Mucosa of rectum (tissue), 2 donors: ENCODE measurements at regions not wholly inside any gene's neighbourhood (a gene's known extent, or its start where the extent isn't known, plus 50 kb on each side); places are given as distances from the start of the nearest gene placed in this dataset.
A peak's percentile ranks its signal among the peaks of the same experiment; 100 is the strongest.

Experiments used
- H3K27ac ChIP-seq, 2 donors: one replicate each; pipeline ENCODE4 v1.7.0; 2013; ENCODE audit warnings: inconsistent platforms in 2 of 2, low read depth in 2 of 2, low read length in 2 of 2
- H3K27me3 ChIP-seq, 2 donors: one replicate each; pipeline ENCODE4 v1.7.0; 2013; ENCODE audit warnings: low read length in 2 of 2; ENCODE audit not compliant: control insufficient read depth in 2 of 2, insufficient read depth in 2 of 2
- H3K36me3 ChIP-seq, 2 donors: one replicate each; pipeline ENCODE4 v1.7.0; 2013; ENCODE audit warnings: low read length in 2 of 2; ENCODE audit not compliant: control insufficient read depth in 2 of 2, insufficient read depth in 2 of 2
- H3K4me1 ChIP-seq, 2 donors: one replicate each; pipeline ENCODE4 v1.7.0; 2013; ENCODE audit warnings: low read length in 2 of 2, mild to moderate bottlenecking in 1 of 2; ENCODE audit not compliant: control insufficient read depth in 2 of 2, insufficient read depth in 2 of 2
- H3K4me3 ChIP-seq, 2 donors: one replicate each; pipeline ENCODE4 v1.7.0; 2013; ENCODE audit warnings: low read length in 2 of 2
- H3K9ac ChIP-seq, 2 donors: one replicate each; pipeline ENCODE4 v1.7.0; 2013; ENCODE audit warnings: low read length in 2 of 2, low read depth in 1 of 2, mild to moderate bottlenecking in 1 of 2
- H3K9me3 ChIP-seq, 2 donors: one replicate each; pipeline ENCODE4 v1.7.0; 2013; ENCODE audit warnings: low read length in 2 of 2; ENCODE audit not compliant: control insufficient read depth in 2 of 2
- donor health status: healthy.
- donor health status: Normal muscosa, but diverticular disease.

- no peaks in the 10 kb centered on the region for H3K36me3 ChIP-seq
- H3K27me3 ChIP-seq: no peaks in the 10 kb centered on the region
- H3K9me3 ChIP-seq: no peaks in the 10 kb centered on the region
- no peak overlapping the region for H3K27ac ChIP-seq
- H3K4me1 ChIP-seq: peaks cover 38 to 71% of the 10 kb centered on the region in 2 donors
- no peak overlapping the region for H3K9ac ChIP-seq
- H3K4me3 ChIP-seq: no peak overlapping the region
Measured at GRCh38 chr16:85333337-85333736, 221.1 kb upstream of the CIBAR2 start.

DNA sequence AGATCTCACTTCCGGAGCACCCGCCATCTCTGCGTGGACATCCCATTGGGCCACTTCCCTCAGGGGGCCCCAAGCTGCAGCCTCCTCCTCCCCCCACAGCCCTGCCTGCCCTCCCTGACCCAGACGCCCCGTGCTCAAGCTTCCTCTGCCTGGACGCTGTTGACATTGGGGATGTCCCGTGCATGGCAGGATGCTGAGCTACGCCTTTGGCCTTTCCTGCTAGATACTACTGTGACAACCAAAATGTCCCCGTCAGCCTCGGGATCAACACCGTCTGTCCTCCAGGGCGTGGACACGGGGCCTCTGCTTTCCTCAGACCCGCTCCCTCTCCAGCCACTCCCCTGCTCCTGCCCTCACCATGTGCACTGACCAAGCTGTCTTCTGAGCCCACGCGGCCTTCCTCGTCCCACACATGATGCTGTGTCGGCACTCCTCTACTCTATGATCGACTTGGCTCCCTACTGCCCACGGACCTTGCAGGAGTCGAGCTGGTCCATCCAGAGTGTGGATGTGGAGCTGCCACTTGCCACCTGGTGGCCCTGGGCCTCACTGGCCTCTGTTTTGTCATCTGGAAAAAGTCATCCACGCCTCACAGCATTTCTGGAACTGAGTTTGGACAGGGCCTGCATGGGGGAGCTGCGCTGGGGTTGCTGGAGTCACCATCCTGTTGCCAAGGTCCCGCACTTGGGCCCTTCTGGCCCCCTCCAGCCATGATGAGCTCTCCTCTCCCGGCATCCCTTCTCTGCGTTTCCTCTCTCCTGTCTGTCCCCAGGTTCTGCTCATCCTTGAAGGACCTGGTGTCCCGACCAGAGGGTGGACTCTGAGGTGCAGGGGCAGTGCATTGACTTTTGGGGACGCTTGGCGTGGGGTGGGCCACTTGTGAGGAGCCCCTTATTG is 221.7 kb upstream of the CIBAR2 start:
- H3K27ac ChIP-seq: peak overlapping the region; percentile 90 to 92
- H3K9me3 ChIP-seq: no peaks in the 10 kb centered on the region
- H3K4me3 ChIP-seq: peak overlapping the region in 1 of 2 donors; percentile 43
- H3K27me3 ChIP-seq: no peaks in the 10 kb centered on the region
- H3K36me3 ChIP-seq: no peaks in the 10 kb centered on the region
- H3K9ac ChIP-seq: peak overlapping the region in 1 of 2 donors; percentile 68
- H3K4me1 ChIP-seq: peaks cover 37 to 65% of the 10 kb centered on the region in 2 donors

DNA sequence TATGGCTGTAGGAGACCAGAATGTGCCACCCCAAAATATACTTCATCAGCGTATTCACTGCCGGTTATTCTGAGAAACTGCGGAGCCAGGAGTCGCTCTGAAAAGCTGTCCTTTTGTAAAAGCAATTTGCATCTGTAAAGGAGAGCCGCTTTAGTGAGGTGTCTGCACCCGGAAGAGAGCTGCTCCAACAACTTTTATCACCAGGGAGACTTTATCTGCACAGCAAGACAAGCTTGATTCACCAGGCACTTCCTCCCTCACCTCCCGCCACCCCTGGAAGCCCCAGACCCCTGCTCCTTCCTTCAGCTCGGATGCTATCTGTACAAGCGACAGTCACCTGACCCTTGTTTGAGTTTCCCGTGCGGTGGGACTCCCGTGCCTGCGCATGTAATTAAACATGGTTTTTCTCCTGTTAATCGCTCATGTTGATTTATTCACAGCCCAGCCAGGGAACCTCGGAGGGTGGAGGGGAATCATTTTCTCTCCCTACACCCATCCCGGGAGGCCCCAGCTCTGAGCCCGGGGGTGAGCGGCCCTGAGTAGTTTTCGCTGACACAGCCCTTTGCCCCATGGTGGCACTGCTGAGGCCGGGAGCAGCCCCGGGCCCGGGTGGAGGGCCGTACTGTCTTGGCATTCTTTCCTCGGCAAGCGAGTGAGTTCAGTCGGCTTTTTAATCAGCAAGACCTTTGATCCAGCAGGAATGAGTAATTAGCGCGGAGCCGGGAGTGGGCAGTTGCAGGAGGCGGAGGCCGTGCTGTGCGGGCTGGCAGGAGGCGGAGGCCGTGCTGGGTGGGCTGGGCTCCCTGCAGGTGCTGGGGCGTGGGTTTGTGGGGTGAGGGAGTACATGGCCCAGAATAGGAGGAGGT is 222.7 kb upstream of the CIBAR2 start:
- Histone ChIP-seq H3K27ac (peak overlapping the region; percentile 90 to 92), H3K4me3 (peak overlapping the region; percentile 37 to 43), H3K27me3 (no peaks in the 10 kb centered on the region), H3K4me1 (peaks cover 31 to 57% of the 10 kb centered on the region in 2 donors), H3K9me3 (no peaks in the 10 kb centered on the region), H3K9ac (peak overlapping the region; percentile 60 to 68), H3K36me3 (no peaks in the 10 kb centered on the region)

DNA sequence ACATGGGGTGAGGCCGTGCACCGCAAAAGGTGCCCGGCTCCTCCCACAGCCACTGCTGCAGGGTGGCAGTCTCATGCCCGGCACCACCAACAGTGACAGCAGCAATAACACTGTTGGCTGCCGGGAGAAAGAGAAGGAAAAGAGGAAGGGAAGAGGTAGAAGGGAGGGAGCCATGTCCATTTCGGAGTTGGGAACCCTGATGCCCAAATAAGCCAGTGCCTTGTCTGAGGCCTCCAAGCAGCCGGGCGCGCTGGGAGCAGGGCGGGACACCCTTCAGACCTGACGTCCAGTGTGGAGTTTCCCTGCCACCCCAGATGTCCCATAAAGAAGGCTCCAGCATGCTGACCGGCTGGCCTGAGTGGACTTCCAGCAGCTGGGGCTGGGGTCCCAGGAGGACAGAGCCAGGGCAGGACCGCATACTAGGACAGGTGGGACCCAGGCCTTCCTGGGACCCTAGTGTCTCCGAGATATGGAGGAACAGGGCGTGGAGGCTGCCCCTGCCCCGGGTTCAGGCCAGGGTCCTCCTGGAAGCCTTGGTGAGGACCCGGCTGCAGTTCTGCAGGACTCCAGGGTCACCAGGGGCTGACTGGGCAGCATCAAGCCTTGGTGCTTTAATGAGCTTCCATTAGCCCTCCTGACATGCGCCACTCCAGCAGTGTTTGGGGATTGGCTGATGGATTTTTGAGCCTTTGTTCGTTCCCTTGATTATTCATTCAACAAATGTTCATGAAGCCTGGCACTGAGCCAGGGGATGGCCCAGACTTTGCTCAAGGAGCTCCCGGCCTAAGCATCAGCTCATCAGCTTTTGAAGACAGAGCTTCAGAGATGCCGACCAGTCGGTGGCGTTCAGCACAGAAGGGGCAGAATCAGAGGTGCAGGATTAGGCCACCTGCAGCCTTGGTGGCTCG is 223.6 kb upstream of the CIBAR2 start:
- Histone ChIP-seq H3K9ac (peak overlapping the region; percentile 52 to 55), H3K27me3 (no peaks in the 10 kb centered on the region), H3K9me3 (no peaks in the 10 kb centered on the region), H3K4me1 (peaks cover 22 to 48% of the 10 kb centered on the region in 2 donors), H3K36me3 (no peaks in the 10 kb centered on the region), H3K4me3 (peak overlapping the region; percentile 17 to 26), H3K27ac (peak overlapping the region; percentile 90 to 92)

- no peaks in the 10 kb centered on the region for H3K36me3 ChIP-seq
- no peak overlapping the region for H3K4me3 ChIP-seq
- H3K9me3 ChIP-seq: no peaks in the 10 kb centered on the region
- no peaks in the 10 kb centered on the region for H3K27me3 ChIP-seq
- H3K9ac ChIP-seq: peak overlapping the region in 1 of 2 donors; percentile 14
- H3K27ac ChIP-seq: no peak overlapping the region
- peaks cover 21 to 35% of the 10 kb centered on the region in 2 donors for H3K4me1 ChIP-seq
Measured at GRCh38 chr16:85337910-85338637, 225.8 kb upstream of the CIBAR2 start.

GRCh38 chr16:85338638-85338982 is 226.3 kb upstream of the CIBAR2 start:
- Histone ChIP-seq H3K9me3 (no peaks in the 10 kb centered on the region), H3K4me3 (no peak overlapping the region), H3K27me3 (no peaks in the 10 kb centered on the region), H3K36me3 (no peaks in the 10 kb centered on the region), H3K27ac (no peak overlapping the region), H3K4me1 (peaks cover 20 to 32% of the 10 kb centered on the region in 2 donors), H3K9ac (no peak overlapping the region)

DNA sequence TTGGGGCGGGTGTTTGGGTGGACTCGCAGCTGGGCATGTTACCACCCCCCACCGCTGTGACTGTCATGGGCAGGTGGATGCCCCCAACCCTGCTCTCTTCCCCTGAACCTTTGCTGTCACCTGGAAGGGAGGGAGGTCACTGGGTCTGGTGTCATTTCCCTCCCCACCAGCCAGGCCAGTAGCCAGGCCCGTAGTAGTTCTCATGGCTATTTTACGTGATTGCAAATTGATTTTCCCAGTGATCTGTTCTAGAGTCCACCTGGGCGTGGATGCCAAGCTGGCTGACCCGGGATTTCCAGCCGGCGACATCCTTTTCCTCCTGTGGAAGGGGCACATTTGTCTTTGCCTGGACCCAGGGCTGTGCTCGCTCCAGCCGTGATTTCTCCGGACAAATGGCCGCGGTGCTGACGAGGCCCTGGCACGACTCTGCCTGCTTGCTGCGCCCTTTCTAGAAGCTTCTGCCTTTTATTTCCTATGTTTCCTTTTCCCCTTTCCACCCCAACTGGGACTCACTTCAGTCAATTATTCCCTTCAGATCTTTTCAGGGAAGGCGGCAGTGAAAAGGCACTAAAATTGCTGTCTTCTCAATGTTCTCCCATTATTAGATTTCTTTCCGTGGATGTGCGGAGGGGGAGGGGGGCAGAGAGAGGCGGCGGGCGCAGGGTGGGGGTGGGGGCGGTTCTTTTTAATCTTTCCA is 226.9 kb upstream of the CIBAR2 start:
- Histone ChIP-seq H3K4me1 (peaks cover 15 to 27% of the 10 kb centered on the region in 2 donors), H3K4me3 (no peak overlapping the region), H3K9ac (no peak overlapping the region), H3K27me3 (no peaks in the 10 kb centered on the region), H3K9me3 (no peaks in the 10 kb centered on the region), H3K27ac (no peak overlapping the region), H3K36me3 (no peaks in the 10 kb centered on the region)

GRCh38 chr16:85341972-85342695 is 229.9 kb upstream of the CIBAR2 start:
- Histone ChIP-seq H3K27me3 (no peaks in the 10 kb centered on the region), H3K9me3 (no peaks in the 10 kb centered on the region), H3K27ac (no peak overlapping the region), H3K36me3 (no peaks in the 10 kb centered on the region), H3K4me3 (no peak overlapping the region), H3K9ac (no peak overlapping the region), H3K4me1 (no peaks in the 10 kb centered on the region)
